Activated CD4-positive, alpha-beta T cell treated with anti-CD3 and anti-CD28 coated beads, Interleukin-2, amount 50 U/mL, for 48 hours (primary cell): ENCODE measurements at regions not wholly inside any gene's neighbourhood (a gene's known extent, or its start where the extent isn't known, plus 50 kb on each side); places are given as distances from the start of the nearest gene placed in this dataset.

ENCODE experiments used
- DNase-seq, 2 experiments: peaks; one replicate each; pipeline ENCODE4 v3.0.0-alpha.2; 2020

GRCh38 chrX:13094828-13095341, 50.5 kb upstream of the FAM9C start:
- no peak for DNase-seq

DNA sequence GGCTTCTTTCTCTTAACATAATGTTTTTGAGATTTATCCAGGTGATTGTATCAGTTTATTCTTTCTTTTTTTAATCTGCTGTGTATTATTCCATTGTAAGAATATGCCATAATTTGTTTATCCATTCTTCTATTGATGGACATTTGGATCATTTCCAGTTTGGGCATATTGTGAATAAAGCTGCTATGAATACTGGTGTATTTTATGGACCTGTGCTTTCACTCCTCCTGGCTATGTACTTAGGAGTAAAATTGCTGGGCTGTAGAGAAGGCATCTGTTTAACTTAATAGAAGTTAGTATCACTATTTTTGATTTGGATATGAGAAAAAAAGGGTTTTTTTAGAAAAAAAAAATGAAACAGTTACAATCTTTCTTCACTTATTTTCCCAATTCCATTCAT, 50.0 kb upstream of the FAM9C start:
- no peak for DNase-seq
